Keratinocyte (primary cell): ENCODE measurements at regions not wholly inside any gene's neighbourhood (a gene's known extent, or its start where the extent isn't known, plus 50 kb on each side); places are given as distances from the start of the nearest gene placed in this dataset.

ENCODE experiments used
- DNase-seq: peaks from one replicate; pipeline ENCODE4 v3.0.0-alpha.2; 2011; ENCODE audit warnings: low read depth, missing footprints, low spot score
- FAIRE-seq: peaks from 2 replicates; lab custom pipeline; 2011; peaks lifted over from hg19 to GRCh38; lab: Jason Lieb, UNC
- H2AFZ ChIP-seq: 2 replicates; pipeline ENCODE4 v1.6.0; 2012; ENCODE audit warnings: low read length, control low read depth, inconsistent platforms; ENCODE audit not compliant: control insufficient read depth
- H3K27ac ChIP-seq: 2 replicates; pipeline ENCODE4 v1.5.1; 2011; ENCODE audit warnings: low read length; ENCODE audit not compliant: control insufficient read depth, insufficient read depth
- H3K27me3 ChIP-seq: 3 replicates; pipeline ENCODE4 v1.6.0; 2011; ENCODE audit warnings: low read length; ENCODE audit not compliant: control insufficient read depth, insufficient read depth; ENCODE audit errors: extremely low read depth
- H3K36me3 ChIP-seq, 2 experiments: 2 replicates in 1 of 2; 3 replicates in 1 of 2; pipeline ENCODE4 v1.5.1; 2011; ENCODE audit warnings: low read length in 2 of 2, mild to moderate bottlenecking in 1 of 2; ENCODE audit not compliant: control insufficient read depth in 2 of 2, insufficient read depth in 2 of 2; ENCODE audit errors: extremely low read depth in 1 of 2
- H3K4me1 ChIP-seq: 3 replicates; pipeline ENCODE4 v1.5.1; 2011; ENCODE audit warnings: low read length; ENCODE audit not compliant: control insufficient read depth, insufficient read depth; ENCODE audit errors: extremely low read depth
- H3K4me2 ChIP-seq: 3 replicates; pipeline ENCODE4 v1.6.0; 2011; ENCODE audit warnings: low read depth, low read length; ENCODE audit not compliant: control insufficient read depth, insufficient read depth; ENCODE audit errors: extremely low read depth
- H3K4me3 ChIP-seq, 3 experiments: fragments of 200-600 bp in 1 of 3; sonication (generic) in 1 of 3; 2 replicates in 2 of 3; 3 replicates in 1 of 3; pipeline ENCODE4 v1.5.1; 2011 to 2016; ENCODE audit warnings: low read length in 3 of 3, mild to moderate bottlenecking in 3 of 3, control low read depth in 2 of 3, inconsistent platforms in 1 of 3, low read depth in 1 of 3, mixed read lengths in 1 of 3, mixed run types in 1 of 3, moderate library complexity in 1 of 3; ENCODE audit not compliant: control insufficient read depth in 2 of 3, insufficient read depth in 2 of 3; ENCODE audit errors: extremely low read depth in 1 of 3
- H3K79me2 ChIP-seq: 2 replicates; pipeline ENCODE4 v1.6.0; 2012; ENCODE audit warnings: low read length; ENCODE audit not compliant: control insufficient read depth, insufficient read depth
- H3K9ac ChIP-seq: 3 replicates; pipeline ENCODE4 v1.6.0; 2011; ENCODE audit warnings: low read length; ENCODE audit not compliant: control insufficient read depth, insufficient read depth; ENCODE audit errors: extremely low read depth
- H3K9me1 ChIP-seq: 3 replicates; pipeline ENCODE4 v1.6.0; 2011; ENCODE audit warnings: low read length; ENCODE audit not compliant: control insufficient read depth, insufficient read depth; ENCODE audit errors: extremely low read depth
- H3K9me3 ChIP-seq: 2 replicates; pipeline ENCODE4 v1.5.1; 2012; ENCODE audit warnings: low read depth, low read length; ENCODE audit not compliant: control insufficient read depth
- H4K20me1 ChIP-seq: 3 replicates; pipeline ENCODE4 v1.6.0; 2011; ENCODE audit warnings: low read length; ENCODE audit not compliant: control insufficient read depth, insufficient read depth; ENCODE audit errors: extremely low read depth
- EZH2 ChIP-seq: IDR thresholded peaks from one replicate; pipeline ENCODE4 v1.6.1; 2012; ENCODE audit warnings: inconsistent platforms, mild to moderate bottlenecking, low read length, moderate library complexity
- dilution Hi-C: fragments of 300-500 bp; cut with MboI; formaldehyde crosslinking; loops from one replicate; pipeline ENCODE4 v1.7.0; 2020; ENCODE audit warnings: low sequenced_read_pairs; ENCODE audit not compliant: extremely low pct_ligation_motif_present
- TF ChIP-seq, protein P1 (sequence below), 3 experiments: IDR thresholded peaks in 1 of 3; conservative IDR thresholded peaks in 1 of 3; optimal IDR thresholded peaks in 1 of 3; 2 replicates in 2 of 3; 3 replicates in 1 of 3; pipeline versions ENCODE3 to v1.5.1; 2011; ENCODE audit warnings: low read length in 3 of 3, mild to moderate bottlenecking in 3 of 3, moderate library complexity in 2 of 3, control low read depth in 1 of 3, inconsistent platforms in 1 of 3; ENCODE audit not compliant: insufficient read depth in 2 of 3; ENCODE audit errors: extremely low read depth in 1 of 3

DNA sequence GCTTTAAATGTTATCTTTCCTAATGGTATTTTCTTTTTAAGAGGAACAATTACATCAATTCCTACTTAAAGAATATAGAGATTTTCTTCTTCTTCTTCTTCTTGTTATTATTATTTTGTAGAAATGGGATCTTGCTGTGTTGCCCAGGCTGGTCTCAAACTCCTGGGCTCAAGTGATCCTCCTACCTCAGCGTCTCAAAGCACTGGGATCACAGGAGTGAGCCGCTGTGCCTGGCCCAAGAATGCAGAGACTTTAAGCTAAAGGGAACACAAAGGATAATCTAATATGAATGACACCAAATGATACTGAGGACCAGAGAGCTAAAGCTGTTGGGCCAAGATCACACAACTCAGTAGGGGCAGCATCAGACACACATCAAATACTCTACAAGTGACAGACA, 87.4 kb upstream of the FOXQ1 start:
- Histone ChIP-seq H3K9me3 (no peaks in the 10 kb centered on the region), H3K9ac (no peak overlapping the region), H3K27me3 (no peaks in the 10 kb centered on the region), H3K79me2 (no peaks in the 10 kb centered on the region), H2AFZ (no peak overlapping the region), H3K27ac (no peak overlapping the region), H3K36me3 (no peaks in the 10 kb centered on the region), H3K4me3 (no peak overlapping the region), H3K4me1 (no peaks in the 10 kb centered on the region), H4K20me1 (no peaks in the 10 kb centered on the region), H3K9me1 (no peaks in the 10 kb centered on the region), H3K4me2 (no peak overlapping the region)
- TF ChIP-seq, protein P1, sequence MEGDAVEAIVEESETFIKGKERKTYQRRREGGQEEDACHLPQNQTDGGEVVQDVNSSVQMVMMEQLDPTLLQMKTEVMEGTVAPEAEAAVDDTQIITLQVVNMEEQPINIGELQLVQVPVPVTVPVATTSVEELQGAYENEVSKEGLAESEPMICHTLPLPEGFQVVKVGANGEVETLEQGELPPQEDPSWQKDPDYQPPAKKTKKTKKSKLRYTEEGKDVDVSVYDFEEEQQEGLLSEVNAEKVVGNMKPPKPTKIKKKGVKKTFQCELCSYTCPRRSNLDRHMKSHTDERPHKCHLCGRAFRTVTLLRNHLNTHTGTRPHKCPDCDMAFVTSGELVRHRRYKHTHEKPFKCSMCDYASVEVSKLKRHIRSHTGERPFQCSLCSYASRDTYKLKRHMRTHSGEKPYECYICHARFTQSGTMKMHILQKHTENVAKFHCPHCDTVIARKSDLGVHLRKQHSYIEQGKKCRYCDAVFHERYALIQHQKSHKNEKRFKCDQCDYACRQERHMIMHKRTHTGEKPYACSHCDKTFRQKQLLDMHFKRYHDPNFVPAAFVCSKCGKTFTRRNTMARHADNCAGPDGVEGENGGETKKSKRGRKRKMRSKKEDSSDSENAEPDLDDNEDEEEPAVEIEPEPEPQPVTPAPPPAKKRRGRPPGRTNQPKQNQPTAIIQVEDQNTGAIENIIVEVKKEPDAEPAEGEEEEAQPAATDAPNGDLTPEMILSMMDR (optimal IDR thresholded peaks at IDR 0.05 in 1 of 3, IDR thresholded peaks at IDR 0.05 in 1 of 3, conservative IDR thresholded peaks at IDR 0.05 in 1 of 3; ENCODE audit: extremely low read depth in 1 of 3, insufficient read depth in 2 of 3, low read length in 3 of 3) = no peak
- no peak for TF ChIP-seq EZH2
- DNase-seq = no peak
- dilution Hi-C loops = no loop called here
- FAIRE-seq = no peak

DNA sequence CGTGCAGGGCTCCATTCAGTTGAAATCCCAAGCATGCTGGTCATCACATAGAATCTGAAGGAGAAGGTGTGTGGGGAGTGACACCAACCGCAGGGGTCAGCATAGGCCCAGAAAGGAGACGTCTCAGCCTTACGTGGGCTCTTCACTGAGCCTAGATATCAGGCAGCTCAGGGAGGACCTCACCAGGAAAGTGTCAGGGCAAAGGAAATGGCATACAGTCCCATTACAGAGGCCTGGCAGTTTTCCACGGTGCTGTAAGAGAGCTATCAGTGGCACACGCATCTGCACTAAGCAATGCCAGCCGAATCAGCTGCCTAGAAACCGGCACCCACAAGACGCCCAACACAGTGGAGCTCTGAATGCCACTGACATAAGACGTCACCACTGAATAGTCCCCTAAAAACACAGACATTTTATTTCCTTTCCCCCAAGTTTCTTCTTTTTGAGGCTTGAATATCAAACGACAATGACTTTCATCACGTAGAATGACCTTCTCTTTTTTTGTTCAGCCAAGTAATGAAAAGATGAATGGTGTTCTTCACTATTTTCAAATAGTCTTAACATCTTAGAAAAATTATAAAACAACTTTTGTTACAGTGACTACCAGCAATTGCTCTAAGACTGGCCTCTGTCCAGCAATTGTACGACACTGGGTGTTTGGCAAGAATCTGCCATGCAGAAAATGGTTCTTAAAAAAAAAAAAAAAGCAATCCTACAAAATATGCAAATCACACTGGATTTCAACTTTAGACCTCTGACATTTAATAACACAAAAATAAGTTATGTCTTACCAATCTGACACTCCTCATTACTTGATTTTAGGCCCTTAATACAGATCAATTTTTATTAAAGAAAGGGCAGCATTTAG, 88.9 kb upstream of the FOXQ1 start:
- dilution Hi-C loops = no loop called here
- Histone ChIP-seq H3K27ac (no peak overlapping the region), H3K4me3 (no peak overlapping the region)

More for the DNA sequence above, 88.9 kb upstream of the FOXQ1 start:
- no peak overlapping the region for H2AFZ ChIP-seq
- FAIRE-seq (no peak), DNase-seq (no peak)
- no peak overlapping the region for H3K9ac ChIP-seq
- TF ChIP-seq, protein P1 (optimal IDR thresholded peaks at IDR 0.05 in 1 of 3, IDR thresholded peaks at IDR 0.05 in 1 of 3, conservative IDR thresholded peaks at IDR 0.05 in 1 of 3; ENCODE audit: extremely low read depth in 1 of 3, insufficient read depth in 2 of 3, low read length in 3 of 3) = no peak
- TF ChIP-seq EZH2 = no peak
- H3K79me2 ChIP-seq = no peaks in the 10 kb centered on the region
- H3K9me1 ChIP-seq = no peaks in the 10 kb centered on the region
- H3K27me3 ChIP-seq = no peaks in the 10 kb centered on the region
- H3K4me2 ChIP-seq = no peak overlapping the region
- no peaks in the 10 kb centered on the region for H3K36me3 ChIP-seq
- no peaks in the 10 kb centered on the region for H3K9me3 ChIP-seq
- no peaks in the 10 kb centered on the region for H4K20me1 ChIP-seq
- no peaks in the 10 kb centered on the region for H3K4me1 ChIP-seq
